OCI-LY1 (cell line): ENCODE measurements at regions not wholly inside any gene's neighbourhood (a gene's known extent, or its start where the extent isn't known, plus 50 kb on each side); places are given as distances from the start of the nearest gene placed in this dataset.

ENCODE experiments used
- H2AFZ ChIP-seq: fragments of 200-600 bp; sonication (generic), shearing (Covaris generic); 2 replicates; pipeline ENCODE4 v1.6.0; 2014; ENCODE audit warnings: antibody characterized with exemption, mild to moderate bottlenecking, low read length
- H3F3A ChIP-seq: fragments of 200-600 bp; sonication (generic), shearing (Covaris generic); 2 replicates; pipeline ENCODE4 v1.6.0; 2014; ENCODE audit warnings: mild to moderate bottlenecking, antibody characterized with exemption, low read length, moderate library complexity; ENCODE audit not compliant: insufficient read depth
- H3K27ac ChIP-seq: fragments of 200-600 bp; sonication (generic); 2 replicates; pipeline ENCODE4 v1.5.1; 2014; ENCODE audit warnings: low read length, mixed run types, mild to moderate bottlenecking, low read depth; ENCODE audit not compliant: poor library complexity, severe bottlenecking
- H3K27me3 ChIP-seq: fragments of 200-600 bp; sonication (generic); 2 replicates; pipeline ENCODE4 v1.6.0; 2014; ENCODE audit warnings: antibody characterized with exemption, mild to moderate bottlenecking, low read length, moderate library complexity; ENCODE audit not compliant: insufficient read depth
- H3K36me3 ChIP-seq: fragments of 200-600 bp; sonication (generic); 2 replicates; pipeline ENCODE4 v1.6.1; 2014; ENCODE audit warnings: mild to moderate bottlenecking, antibody characterized with exemption, low read length, moderate library complexity, mixed read lengths; ENCODE audit not compliant: insufficient read depth
- H3K4me1 ChIP-seq: fragments of 200-600 bp; sonication (generic); 2 replicates; pipeline ENCODE4 v1.5.1; 2014; ENCODE audit warnings: mild to moderate bottlenecking, low read length, moderate library complexity; ENCODE audit not compliant: insufficient read depth, severe bottlenecking
- H3K4me2 ChIP-seq: fragments of 200-600 bp; sonication (generic), shearing (Covaris generic); 2 replicates; pipeline ENCODE4 v1.6.1; 2014; ENCODE audit warnings: low read length
- H3K4me3 ChIP-seq: fragments of 200-600 bp; sonication (generic); 2 replicates; pipeline ENCODE4 v1.5.1; 2014; ENCODE audit warnings: low read length, low read depth, mild to moderate bottlenecking, mixed read lengths; ENCODE audit not compliant: poor library complexity, severe bottlenecking
- H3K79me2 ChIP-seq: fragments of 200-600 bp; shearing (Covaris generic); 2 replicates; pipeline ENCODE4 v1.6.1; 2016; ENCODE audit warnings: mixed run types, low read length, mixed read lengths; ENCODE audit not compliant: insufficient read depth
- H3K9ac ChIP-seq: fragments of 200-600 bp; sonication (generic), shearing (Covaris generic); 2 replicates; pipeline ENCODE4 v1.6.1; 2014; ENCODE audit warnings: mild to moderate bottlenecking, low read length, mixed read lengths
- H3K9me2 ChIP-seq: fragments of 200-600 bp; sonication (generic), shearing (Covaris generic); 2 replicates; pipeline ENCODE4 v1.6.1; 2014; ENCODE audit warnings: low read depth, mild to moderate bottlenecking, low read length, mixed read lengths
- H3K9me3 ChIP-seq: fragments of 200-600 bp; shearing (Covaris generic); 2 replicates; pipeline ENCODE4 v1.6.1; 2014; ENCODE audit warnings: low read length, mixed read lengths
- H4K20me1 ChIP-seq: fragments of 200-600 bp; sonication (generic), shearing (Covaris generic); 2 replicates; pipeline ENCODE4 v1.6.0; 2016; ENCODE audit warnings: mild to moderate bottlenecking, low read length; ENCODE audit not compliant: insufficient read depth
- CTCF ChIP-seq: fragments of 200-600 bp; sonication (generic), shearing (Covaris generic); IDR thresholded peaks from 2 replicates; pipeline ENCODE4 v1.5.1; 2017; ENCODE audit warnings: mild to moderate bottlenecking, antibody characterized with exemption, low read length, moderate library complexity, mixed read lengths
- EZH2 ChIP-seq: fragments of 200-600 bp; sonication (generic), shearing (Covaris generic); IDR thresholded peaks from 2 replicates; pipeline ENCODE4 v1.8.0; 2017; ENCODE audit warnings: borderline replicate concordance, mixed run types, mild to moderate bottlenecking, antibody characterized with exemption, low read length, moderate library complexity, mixed read lengths

GRCh38 chr5:28253431-28253830, 1215.0 kb upstream of the CDH9 start:
- no peak overlapping the region for H2AFZ ChIP-seq
- TF ChIP-seq EZH2 (no peak), CTCF (no peak)

DNA sequence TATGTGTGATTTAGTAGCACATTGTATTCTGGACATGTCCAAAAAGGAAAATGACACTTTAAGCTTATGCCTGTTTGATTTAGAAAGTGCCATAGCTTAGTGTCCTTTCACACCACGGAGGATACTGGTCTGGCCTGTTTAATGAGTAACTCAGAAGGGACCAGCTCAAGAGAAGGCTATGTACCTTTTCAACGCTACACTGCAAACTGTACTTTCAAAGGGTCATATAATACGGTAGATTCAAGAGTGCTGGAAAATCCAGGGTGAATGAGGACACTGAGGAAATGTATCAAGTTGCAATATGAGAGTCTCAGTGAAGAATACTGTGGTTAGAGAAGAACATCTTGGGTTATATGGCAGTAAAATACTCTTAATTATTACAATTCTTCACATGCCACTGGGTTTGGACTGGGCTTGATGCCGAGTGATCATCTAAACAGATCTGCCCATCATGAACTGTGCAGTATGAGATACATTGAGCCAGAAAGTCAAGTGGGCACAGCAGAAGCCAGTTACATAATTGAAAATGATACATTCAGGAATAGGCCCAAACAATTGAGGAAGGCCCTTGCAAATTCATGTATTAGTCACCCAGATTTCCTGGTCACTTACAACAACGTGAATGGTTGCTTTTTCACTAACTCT, 1211.5 kb upstream of the CDH9 start:
- H3K4me3 ChIP-seq: no peak overlapping the region
- H3K79me2 ChIP-seq: no peaks in the 10 kb centered on the region
- H3K27ac ChIP-seq: no peak overlapping the region
- no peaks in the 10 kb centered on the region for H3K27me3 ChIP-seq
- TF ChIP-seq CTCF (no peak), EZH2 (no peak)
- no peak overlapping the region for H3K9ac ChIP-seq
- no peaks in the 10 kb centered on the region for H3K4me1 ChIP-seq
- no peaks in the 10 kb centered on the region for H3K9me3 ChIP-seq
- H3K4me2 ChIP-seq: no peak overlapping the region
- H3F3A ChIP-seq: no peaks in the 10 kb centered on the region
- no peaks in the 10 kb centered on the region for H3K36me3 ChIP-seq
- H3K9me2 ChIP-seq: no peaks in the 10 kb centered on the region
- no peak overlapping the region for H2AFZ ChIP-seq
- no peaks in the 10 kb centered on the region for H4K20me1 ChIP-seq

More at GRCh38 chr5:28253431-28253830, 1215.0 kb upstream of the CDH9 start:
- Histone ChIP-seq H3K4me3 (no peak overlapping the region), H3K9me2 (no peaks in the 10 kb centered on the region), H3K36me3 (no peaks in the 10 kb centered on the region), H3K27ac (no peak overlapping the region), H3K9me3 (no peaks in the 10 kb centered on the region), H3F3A (no peaks in the 10 kb centered on the region), H3K4me1 (no peaks in the 10 kb centered on the region), H3K4me2 (no peak overlapping the region), H4K20me1 (no peaks in the 10 kb centered on the region), H3K79me2 (no peaks in the 10 kb centered on the region), H3K9ac (no peak overlapping the region), H3K27me3 (no peaks in the 10 kb centered on the region)

- no peaks in the 10 kb centered on the region for H3F3A ChIP-seq
- no peak for TF ChIP-seq CTCF
- TF ChIP-seq EZH2: no peak
These were observed 1196.1 kb upstream of the CDH9 start for GRCh38 chr5:28234356-28234968.

More at GRCh38 chr5:28234356-28234968, 1196.1 kb upstream of the CDH9 start:
- no peak overlapping the region for H3K9ac ChIP-seq
- H3K9me3 ChIP-seq: no peaks in the 10 kb centered on the region
- no peaks in the 10 kb centered on the region for H3K4me1 ChIP-seq
- no peaks in the 10 kb centered on the region for H3K79me2 ChIP-seq
- H3K27ac ChIP-seq: no peak overlapping the region
- no peak overlapping the region for H3K4me2 ChIP-seq
- no peaks in the 10 kb centered on the region for H3K9me2 ChIP-seq
- no peak overlapping the region for H2AFZ ChIP-seq
- H4K20me1 ChIP-seq: no peaks in the 10 kb centered on the region
- H3K27me3 ChIP-seq: no peaks in the 10 kb centered on the region
- no peak overlapping the region for H3K4me3 ChIP-seq
- no peaks in the 10 kb centered on the region for H3K36me3 ChIP-seq
